SK-N-MC (cell line): ENCODE measurements at regions not wholly inside any gene's neighbourhood (a gene's known extent, or its start where the extent isn't known, plus 50 kb on each side); places are given as distances from the start of the nearest gene placed in this dataset.
A peak's percentile ranks its signal among the peaks of the same experiment; 100 is the strongest.
"Not testable (repeated sequence)": the region's sequence is repeated elsewhere in the genome, so short reads cannot be mapped to it uniquely, and the experiment has no call there.

Experiments
- DNase-seq: peaks from one replicate; pipeline ENCODE4 v3.0.0-alpha.2; 2011; ENCODE audit warnings: low read depth, low spot score
- H3K27ac ChIP-seq: fragments of 200-600 bp; sonication (generic); 2 replicates; pipeline ENCODE4 v1.5.1; 2016; ENCODE audit warnings: mixed run types
- H3K36me3 ChIP-seq: fragments of 200-600 bp; sonication (generic); 2 replicates; pipeline ENCODE4 v1.6.1; 2017; ENCODE audit warnings: antibody characterized with exemption, low read length, mixed read lengths; ENCODE audit not compliant: insufficient read depth
- H3K4me3 ChIP-seq: fragments of 200-600 bp; sonication (generic); 2 replicates; pipeline ENCODE4 v1.5.1; 2016
- H3K9ac ChIP-seq: fragments of 200-600 bp; sonication (generic); 2 replicates; pipeline ENCODE4 v1.8.0; 2017; ENCODE audit warnings: mixed run types, mixed read lengths; ENCODE audit not compliant: insufficient read length
- H3K9me3 ChIP-seq: fragments of 200-600 bp; sonication (generic); 2 replicates; pipeline ENCODE4 v1.6.1; 2017; ENCODE audit warnings: low read depth, mild to moderate bottlenecking, antibody characterized with exemption, low read length, moderate library complexity, mixed read lengths
- EZH2 ChIP-seq: fragments of 200-600 bp; sonication (generic); IDR thresholded peaks from one replicate; pipeline ENCODE4 v1.6.1; 2017; ENCODE audit warnings: antibody characterized with exemption
- FOXP2 ChIP-seq: optimal IDR thresholded peaks from 2 replicates; pipeline ENCODE3; 2011; ENCODE audit warnings: mild to moderate bottlenecking, moderate library complexity; ENCODE audit not compliant: insufficient read depth; ENCODE audit errors: extremely low read length, control extremely low read depth
- POLR2AphosphoS5 ChIP-seq: IDR thresholded peaks from 2 replicates; pipeline ENCODE4 v1.6.1; 2012; ENCODE audit warnings: mild to moderate bottlenecking, low read depth, low read length, borderline replicate concordance

GRCh38 chr11:109956124-109956793 is 136.9 kb upstream of the ZC3H12C start:
- no peak overlapping the region for H3K27ac ChIP-seq
- TF ChIP-seq POLR2AphosphoS5 (no peak), FOXP2 (no peak), EZH2 (no peak)
- DNase-seq, result no peak

GRCh38 chr11:109957000-109957399 is 136.2 kb upstream of the ZC3H12C start:
- H3K27ac ChIP-seq, result no peak overlapping the region
- no peak overlapping the region for H3K9ac ChIP-seq
- no peaks in the 10 kb centered on the region for H3K36me3 ChIP-seq
- H3K4me3 ChIP-seq, result no peak overlapping the region
- DNase-seq, result no peak
- TF ChIP-seq FOXP2 (no peak), EZH2 (no peak)
- no peaks in the 10 kb centered on the region for H3K9me3 ChIP-seq

More at GRCh38 chr11:109956124-109956793, 136.9 kb upstream of the ZC3H12C start:
- H3K9me3 ChIP-seq, result no peaks in the 10 kb centered on the region
- no peak overlapping the region for H3K9ac ChIP-seq
- H3K4me3 ChIP-seq, result no peak overlapping the region
- no peaks in the 10 kb centered on the region for H3K36me3 ChIP-seq

GRCh38 chr11:109957601-109958000 is 135.6 kb upstream of the ZC3H12C start:
- Histone ChIP-seq H3K9me3 (no peaks in the 10 kb centered on the region), H3K4me3 (peak overlapping the region; percentile 75), H3K9ac (peak overlapping the region; percentile 46), H3K36me3 (no peaks in the 10 kb centered on the region), H3K27ac (peak overlapping the region; percentile 85)
- TF ChIP-seq POLR2AphosphoS5 (no peak; the same call in 1 of the 2 replicates), FOXP2 (no peak)
- no peak for DNase-seq

- TF ChIP-seq FOXP2, result peak; percentile 19
- peak; percentile 26; the same call in 1 of the 2 replicates for TF ChIP-seq POLR2AphosphoS5
- no peak for TF ChIP-seq EZH2
These were observed 134.9 kb upstream of the ZC3H12C start for GRCh38 chr11:109958131-109958820.

GRCh38 chr11:109958821-109959166 is 134.4 kb upstream of the ZC3H12C start:
- TF ChIP-seq FOXP2, result no peak
- TF ChIP-seq POLR2AphosphoS5, result no peak
- TF ChIP-seq EZH2, result no peak
- no peaks in the 10 kb centered on the region for H3K36me3 ChIP-seq
- no peaks in the 10 kb centered on the region for H3K9me3 ChIP-seq
- peak overlapping the region; percentile 75 for H3K4me3 ChIP-seq
- peak overlapping the region; percentile 46 for H3K9ac ChIP-seq
- no peak for DNase-seq
- H3K27ac ChIP-seq, result peak overlapping the region; percentile 85; the same call in 1 of the 2 replicates

More at GRCh38 chr11:109958131-109958820, 134.9 kb upstream of the ZC3H12C start:
- peak overlapping the region; percentile 85 for H3K27ac ChIP-seq
- H3K36me3 ChIP-seq, result no peaks in the 10 kb centered on the region
- DNase-seq, result no peak
- peak overlapping the region; percentile 75 for H3K4me3 ChIP-seq
- H3K9ac ChIP-seq, result peak overlapping the region; percentile 46
- H3K9me3 ChIP-seq, result no peaks in the 10 kb centered on the region

- Histone ChIP-seq H3K9me3 (no peaks in the 10 kb centered on the region), H3K36me3 (no peaks in the 10 kb centered on the region), H3K9ac (no peak overlapping the region), H3K4me3 (no peak overlapping the region), H3K27ac (no peak overlapping the region)
- TF ChIP-seq POLR2AphosphoS5 (no peak), EZH2 (no peak), FOXP2 (no peak)
- no peak for DNase-seq
These were observed 132.4 kb upstream of the ZC3H12C start for GRCh38 chr11:109960831-109961230.

- TF ChIP-seq EZH2 (no peak), FOXP2 (no peak), POLR2AphosphoS5 (no peak)
- no peak overlapping the region for H3K27ac ChIP-seq
- H3K36me3 ChIP-seq, result no peaks in the 10 kb centered on the region
- H3K9ac ChIP-seq, result no peak overlapping the region
- no peaks in the 10 kb centered on the region for H3K9me3 ChIP-seq
- DNase-seq, result no peak
- no peak overlapping the region for H3K4me3 ChIP-seq
These were observed 131.9 kb upstream of the ZC3H12C start for GRCh38 chr11:109961261-109961660.

- no peaks in the 10 kb centered on the region for H3K9me3 ChIP-seq
- no peak for DNase-seq
- H3K9ac ChIP-seq, result no peak overlapping the region
- no peak for TF ChIP-seq EZH2
- no peak for TF ChIP-seq POLR2AphosphoS5
- no peak for TF ChIP-seq FOXP2
- no peak overlapping the region for H3K27ac ChIP-seq
- H3K4me3 ChIP-seq, result no peak overlapping the region
- no peaks in the 10 kb centered on the region for H3K36me3 ChIP-seq
These were observed 130.1 kb upstream of the ZC3H12C start for GRCh38 chr11:109963101-109963500.

GRCh38 chr11:109964487-109964886 is 128.7 kb upstream of the ZC3H12C start:
- no peaks in the 10 kb centered on the region for H3K36me3 ChIP-seq
- H3K9ac ChIP-seq, result no peak overlapping the region
- no peak for DNase-seq
- no peak overlapping the region for H3K4me3 ChIP-seq
- no peaks in the 10 kb centered on the region for H3K9me3 ChIP-seq
- no peak overlapping the region for H3K27ac ChIP-seq
- TF ChIP-seq EZH2 (no peak), FOXP2 (no peak), POLR2AphosphoS5 (no peak)

GRCh38 chr11:109965445-109965844 is 127.7 kb upstream of the ZC3H12C start:
- not testable (repeated sequence) for H3K36me3 ChIP-seq, H3K9me3 ChIP-seq, DNase-seq

GRCh38 chr11:109965926-109966325 is 127.3 kb upstream of the ZC3H12C start:
- H3K36me3 ChIP-seq, H3K4me3 ChIP-seq, DNase-seq, H3K27ac ChIP-seq, H3K9me3 ChIP-seq, H3K9ac ChIP-seq: not testable (repeated sequence)

More at GRCh38 chr11:109965445-109965844, 127.7 kb upstream of the ZC3H12C start:
- H3K27ac ChIP-seq, H3K9ac ChIP-seq, H3K4me3 ChIP-seq: not testable (repeated sequence)

GRCh38 chr11:109967136-109967535 is 126.1 kb upstream of the ZC3H12C start:
- H3K4me3 ChIP-seq, DNase-seq, H3K9me3 ChIP-seq, H3K9ac ChIP-seq, H3K27ac ChIP-seq, H3K36me3 ChIP-seq: not testable (repeated sequence)
